K562 (cell line): ENCODE measurements at regions not wholly inside any gene's neighbourhood (a gene's known extent, or its start where the extent isn't known, plus 50 kb on each side); places are given as distances from the start of the nearest gene placed in this dataset.

Experiments
- ATAC-seq: fragments of 200-7000 bp; cut with Tn5 transposase; 3 replicates; pipeline ENCODE4 v1.9.1; 2020; ENCODE audit warnings: moderate library complexity
- BruUV-seq: library from RNA; stranded (reverse); fragments of 400-500 nt; replicated peaks from 2 replicates; lab custom pipeline; 2021; lab: Mats Ljungman, UMichigan
- CTCF ChIA-PET: fragments of 300-600 bp; formaldehyde crosslinking; extraction: SDS; loops from one replicate; lab custom pipeline; 2021; ENCODE audit warnings: low intra/inter-chr PET ratio; lab: Yijun Ruan, JAX
- POLR2A ChIA-PET: fragments of 300-600, 350-650 bp; sonication (Branson Sonifier 250); formaldehyde crosslinking; extraction: SDS; loops from one replicate; lab custom pipeline; 2021; ENCODE audit warnings: antibody characterized with exemption, inconsistent platforms; lab: Yijun Ruan, JAX
- DNase-seq, 4 experiments: peaks; one replicate each; pipeline versions ENCODE4 v3.0.0 to v3.0.0-alpha.2; 2011 to 2018; ENCODE audit warnings: low spot score in 3 of 4, mixed read lengths in 3 of 4; ENCODE audit errors: extremely low read depth in 1 of 4
- FAIRE-seq: peaks from 2 replicates; lab custom pipeline; 2011; peaks lifted over from hg19 to GRCh38; lab: Jason Lieb, UNC
- H2AFZ ChIP-seq: 2 replicates; pipeline ENCODE4 v1.6.0; 2011; ENCODE audit warnings: low read depth, low read length, control low read depth, inconsistent platforms
- H3K27ac ChIP-seq: fragments of 200-600 bp; 3 replicates; pipeline ENCODE4 v1.8.0; 2011; ENCODE audit warnings: low read depth, mild to moderate bottlenecking, control low read depth, inconsistent platforms, low read length, moderate library complexity, mixed read lengths; ENCODE audit errors: extremely low read depth
- H3K27me3 ChIP-seq, 2 experiments: fragments of 300-600 bp in 1 of 2; 2 replicates in 1 of 2; 3 replicates in 1 of 2; pipeline versions ENCODE4 v1.6.0 to v1.8.0; 2011; ENCODE audit warnings: inconsistent platforms in 2 of 2, low read length in 2 of 2, mild to moderate bottlenecking in 1 of 2, mixed read lengths in 1 of 2, moderate library complexity in 1 of 2; ENCODE audit not compliant: control insufficient read depth in 2 of 2, insufficient read depth in 2 of 2
- H3K36me3 ChIP-seq: fragments of 300-600 bp; 3 replicates; pipeline ENCODE4 v1.8.0; 2011; ENCODE audit warnings: mild to moderate bottlenecking, low read length, inconsistent platforms; ENCODE audit not compliant: control insufficient read depth, insufficient read depth
- H3K4me1 ChIP-seq, 2 experiments: fragments of 200-600 bp in 1 of 2; replicated peaks in 1 of 2; 2 replicates in 1 of 2; 3 replicates in 1 of 2; pipeline versions ENCODE4 v1.5.1 to v1.8.0; 2011; ENCODE audit warnings: inconsistent platforms in 2 of 2, low read length in 2 of 2, mild to moderate bottlenecking in 1 of 2, mixed read lengths in 1 of 2, moderate library complexity in 1 of 2; ENCODE audit not compliant: control insufficient read depth in 2 of 2, insufficient read depth in 2 of 2
- H3K4me2 ChIP-seq: 2 replicates; pipeline ENCODE4 v1.6.1; 2011; ENCODE audit warnings: low read length, control low read depth, inconsistent platforms, mixed read lengths; ENCODE audit not compliant: insufficient read depth
- H3K4me3 ChIP-seq: fragments of 200-600 bp; sonication (generic), shearing (Covaris generic); 2 replicates; pipeline ENCODE4 v1.5.1; 2016; ENCODE audit warnings: control low read depth, inconsistent platforms
- H3K79me2 ChIP-seq: fragments of 200-600 bp; 3 replicates; pipeline ENCODE4 v1.8.0; 2011; ENCODE audit warnings: low read length, inconsistent platforms; ENCODE audit not compliant: control insufficient read depth, insufficient read depth
- H3K9ac ChIP-seq, 2 experiments: 2 replicates each; pipeline versions ENCODE4 v1.6.0 to v1.6.1; 2011; ENCODE audit warnings: low read depth in 2 of 2, low read length in 2 of 2, control low read depth in 1 of 2, inconsistent platforms in 1 of 2, mild to moderate bottlenecking in 1 of 2, mixed read lengths in 1 of 2; ENCODE audit not compliant: insufficient read depth in 1 of 2
- H3K9me1 ChIP-seq: one replicate; pipeline ENCODE4 v1.6.0; 2011; ENCODE audit warnings: inconsistent platforms, mild to moderate bottlenecking, low read length, moderate library complexity; ENCODE audit not compliant: control insufficient read depth, insufficient read depth
- H3K9me3 ChIP-seq: replicated peaks from 2 replicates; pipeline ENCODE4 v1.5.1; 2011; ENCODE audit warnings: low read depth, low read length, inconsistent platforms; ENCODE audit not compliant: control insufficient read depth, insufficient read depth
- H4K20me1 ChIP-seq: replicated peaks from 2 replicates; pipeline ENCODE4 v1.6.1; 2011; ENCODE audit warnings: low read length, inconsistent platforms, mixed read lengths; ENCODE audit not compliant: control insufficient read depth, insufficient read depth
- EP300 ChIP-seq: IDR thresholded peaks from 2 replicates; pipeline ENCODE4 v1.6.1; 2012; ENCODE audit warnings: low read length, improper control_type of control experiment
- JUND ChIP-seq, 2 experiments: IDR thresholded peaks; 2 replicates in 1 of 2; 3 replicates in 1 of 2; pipeline ENCODE4 v1.6.1; 2011; ENCODE audit warnings: borderline replicate concordance in 2 of 2, low read depth in 2 of 2, low read length in 2 of 2, improper control_type of control experiment in 1 of 2, missing biosample characterization in 1 of 2, missing genetic modification characterization in 1 of 2, missing genetic modification reagents in 1 of 2
- KDM1A ChIP-seq, 2 experiments: fragments of 450-650 bp; IDR thresholded peaks; 2 replicates each; pipeline ENCODE4 v1.6.1; 2016; ENCODE audit warnings: mild to moderate bottlenecking in 2 of 2
- MCM7 ChIP-seq, 2 experiments: fragments of 450-650 bp; IDR thresholded peaks; 2 replicates each; pipeline ENCODE4 v1.6.1; 2016 to 2018
- NFE2L1 ChIP-seq: fragments of 450-650 bp; IDR thresholded peaks from 2 replicates; pipeline ENCODE4 v1.6.1; 2016; ENCODE audit warnings: missing genetic modification characterization, low read depth, mild to moderate bottlenecking, missing compliant biosample characterization, moderate library complexity, borderline replicate concordance
- OTX1 ChIP-seq: fragments of 450-650 bp; formaldehyde crosslinking; IDR thresholded peaks from 2 replicates; pipeline ENCODE4 v1.4.0; 2022; ENCODE audit warnings: mild to moderate bottlenecking
- PTRF ChIP-seq: fragments of 450-650 bp; IDR thresholded peaks from 2 replicates; pipeline ENCODE4 v1.6.1; 2016; ENCODE audit warnings: mild to moderate bottlenecking, missing genetic modification characterization, missing compliant biosample characterization
- RHOXF2B ChIP-seq: fragments of 250-450 bp; sonication (Bioruptor Pico); conservative IDR thresholded peaks from 2 replicates; pipeline ENCODE4 v1.5.1; 2021
- ZNF121 ChIP-seq: sonication (generic); formaldehyde crosslinking; conservative IDR thresholded peaks from 2 replicates; pipeline ENCODE4 v1.8.0; 2022; ENCODE audit warnings: missing genetic modification reagents
- ZNF133 ChIP-seq: fragments of 250-450 bp; sonication (Bioruptor Pico); IDR thresholded peaks from 2 replicates; pipeline ENCODE4 v1.4.0; 2020; ENCODE audit warnings: mild to moderate bottlenecking
- ZNF253 ChIP-seq: fragments of 250-450 bp; sonication (Bioruptor Pico); conservative IDR thresholded peaks from 2 replicates; pipeline ENCODE4 v1.6.1; 2021; ENCODE audit warnings: mild to moderate bottlenecking
- WGBS: fragments of 100-300 bp; shearing (Covaris generic); methylation state at CpG from one replicate; pipeline ENCODE4 v1.1.6; 2016; ENCODE audit warnings: low coverage, mixed read lengths; ENCODE audit not compliant: insufficient coverage; ENCODE audit errors: missing lambda C conversion rate; 5-methylcytosine and 5-hydroxymethylcytosine counted together
- in situ Hi-C: fragments of 300-500 bp; cut with MboI; formaldehyde crosslinking; loops from 4 replicates; pipeline ENCODE4 v1.15.0; 2018; ENCODE audit warnings: inconsistent platforms, mixed read lengths
- intact Hi-C: fragments of 100-400 bp; cut with micrococcal nuclease; formaldehyde crosslinking; loops from 2 replicates; pipeline ENCODE4 v1.14.2; 2022
- TF ChIP-seq, protein P1 (sequence below): sonication (generic); IDR thresholded peaks from 2 replicates; pipeline ENCODE4 v1.6.1; 2016

DNA sequence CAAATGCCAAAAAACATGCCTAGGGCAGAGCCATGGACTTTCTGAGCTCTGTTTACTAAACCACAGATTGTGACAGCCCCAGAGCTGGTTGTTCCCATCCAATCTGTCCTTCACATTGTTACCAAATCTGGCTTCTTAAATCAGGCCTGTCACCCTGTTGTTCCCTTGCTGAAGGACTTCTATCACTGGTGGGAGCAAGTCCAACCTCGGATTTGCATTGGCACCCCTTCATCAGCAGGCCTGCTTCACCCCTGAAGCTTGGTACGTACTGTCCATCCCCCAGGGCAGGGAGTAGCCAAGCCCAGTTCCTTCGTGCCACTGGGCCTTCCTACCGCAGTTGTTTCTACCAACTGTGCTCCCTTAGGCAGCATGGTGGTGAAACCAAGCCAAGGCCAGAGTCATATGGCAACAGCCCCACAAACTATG is 357.3 kb upstream of the JARID2 start:
- POLR2A ChIA-PET, result no interaction called here
- no peak for TF ChIP-seq ZNF253 (CRISPR knock-in tag)
- TF ChIP-seq, all 486 proteins: peak for 0
- H3K9ac ChIP-seq, result no peak overlapping the region
- no peak overlapping the region for H3K4me2 ChIP-seq
- H3K36me3 ChIP-seq, result no peaks in the 10 kb centered on the region
- intact Hi-C loops, result no loop called here
- CTCF ChIA-PET, result no interaction called here
- no peaks in the 10 kb centered on the region for H3K79me2 ChIP-seq
- H3K9me1 ChIP-seq, result no peaks in the 10 kb centered on the region
- WGBS, result 52% methylated on average over 4 of the region's 4 CpGs
- H2AFZ ChIP-seq, result no peak overlapping the region
- ATAC-seq, result no peak
- H4K20me1 ChIP-seq, result no peaks in the 10 kb centered on the region
- FAIRE-seq, result no peak
- no peaks in the 10 kb centered on the region for H3K27me3 ChIP-seq
- H3K27ac ChIP-seq, result no peak overlapping the region
- no TSS peak for BruUV-seq
- peaks cover 0 to 7% of the 10 kb centered on the region in 2 experiments; a peak in 2 of 5 replicates for H3K4me1 ChIP-seq
- no peaks in the 10 kb centered on the region for H3K9me3 ChIP-seq
- in situ Hi-C loops, result no loop called here
- H3K4me3 ChIP-seq, result no peak overlapping the region
- DNase-seq, result no peak

DNA sequence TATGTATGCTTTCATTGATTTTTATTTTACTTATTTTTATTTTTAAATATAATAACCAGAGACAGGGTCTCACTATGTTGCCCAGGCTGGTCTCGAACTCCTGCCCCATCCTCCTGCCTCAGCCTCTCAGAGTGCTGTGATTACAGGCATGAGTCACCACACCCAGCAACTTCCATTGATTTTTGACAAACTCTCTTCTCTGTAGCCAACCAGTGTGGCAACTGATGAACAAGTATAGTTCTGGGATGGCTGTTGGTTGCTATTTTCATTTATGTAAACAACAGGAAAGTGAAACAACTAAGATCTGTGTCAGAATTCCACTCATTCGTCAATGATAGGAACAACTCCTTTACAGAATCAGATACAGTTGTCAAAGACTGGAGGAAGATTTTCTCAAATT is 356.7 kb upstream of the JARID2 start:
- FAIRE-seq, result no peak
- H4K20me1 ChIP-seq, result no peaks in the 10 kb centered on the region
- no peaks in the 10 kb centered on the region for H3K9me1 ChIP-seq
- intact Hi-C loops (no loop called here), in situ Hi-C loops (no loop called here)
- ChIA-PET POLR2A (interaction anchor here (0.8 kb wide), 1 partner anchor 18 kb away, joined by 3 read pairs; no protein-coding TSS in a partner anchor), CTCF (no interaction called here)
- H3K4me1 ChIP-seq, result peaks cover 0 to 7% of the 10 kb centered on the region in 2 experiments; a peak in 2 of 5 replicates
- H3K4me3 ChIP-seq, result no peak overlapping the region
- no peaks in the 10 kb centered on the region for H3K36me3 ChIP-seq
- 58% methylated on average over 2 of the region's 2 CpGs for WGBS
- H3K27ac ChIP-seq, result no peak overlapping the region
- no peaks in the 10 kb centered on the region for H3K27me3 ChIP-seq
- no peak for DNase-seq
- no peaks in the 10 kb centered on the region for H3K9me3 ChIP-seq
- no peaks in the 10 kb centered on the region for H3K79me2 ChIP-seq
- ATAC-seq, result no peak
- no peak overlapping the region for H3K9ac ChIP-seq
- H2AFZ ChIP-seq, result no peak overlapping the region
- H3K4me2 ChIP-seq, result no peak overlapping the region
- BruUV-seq, result no TSS peak
- TF ChIP-seq ZNF121 (CRISPR knock-in tag) (peak; percentile 78), NFE2L1 (tag) (no peak), MCM7 (IDR thresholded peaks at IDR 0.05) (no peak), OTX1 (CRISPR knock-in tag) (no peak), JUND (IDR thresholded peaks at IDR 0.05; ENCODE audit: borderline replicate concordance, low read depth, low read length) (peak; percentile 62; the same call in 1 of the 2 replicates), JUND (tag; IDR thresholded peaks at IDR 0.05; ENCODE audit: borderline replicate concordance, low read depth, low read length) (no peak), EP300 (no peak), KDM1A (IDR thresholded peaks at IDR 0.05) (peak in 1 of 2 experiments; percentile 23; a peak in 2 of 4 replicates), RHOXF2B (CRISPR knock-in tag) (no peak), PTRF (no peak), ZNF133 (CRISPR knock-in tag) (no peak)
- TF ChIP-seq, protein P1, sequence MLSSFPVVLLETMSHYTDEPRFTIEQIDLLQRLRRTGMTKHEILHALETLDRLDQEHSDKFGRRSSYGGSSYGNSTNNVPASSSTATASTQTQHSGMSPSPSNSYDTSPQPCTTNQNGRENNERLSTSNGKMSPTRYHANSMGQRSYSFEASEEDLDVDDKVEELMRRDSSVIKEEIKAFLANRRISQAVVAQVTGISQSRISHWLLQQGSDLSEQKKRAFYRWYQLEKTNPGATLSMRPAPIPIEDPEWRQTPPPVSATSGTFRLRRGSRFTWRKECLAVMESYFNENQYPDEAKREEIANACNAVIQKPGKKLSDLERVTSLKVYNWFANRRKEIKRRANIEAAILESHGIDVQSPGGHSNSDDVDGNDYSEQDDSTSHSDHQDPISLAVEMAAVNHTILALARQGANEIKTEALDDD, result no peak
